GM19035 (cell line): ENCODE measurements at regions not wholly inside any gene's neighbourhood (a gene's known extent, or its start where the extent isn't known, plus 50 kb on each side); places are given as distances from the start of the nearest gene placed in this dataset.

Experiments
- ATAC-seq: cut with Tn5 transposase; IDR thresholded peaks from one replicate; pipeline ENCODE4 v1.9.1; 2021; ENCODE audit not compliant: unreplicated experiment

DNA sequence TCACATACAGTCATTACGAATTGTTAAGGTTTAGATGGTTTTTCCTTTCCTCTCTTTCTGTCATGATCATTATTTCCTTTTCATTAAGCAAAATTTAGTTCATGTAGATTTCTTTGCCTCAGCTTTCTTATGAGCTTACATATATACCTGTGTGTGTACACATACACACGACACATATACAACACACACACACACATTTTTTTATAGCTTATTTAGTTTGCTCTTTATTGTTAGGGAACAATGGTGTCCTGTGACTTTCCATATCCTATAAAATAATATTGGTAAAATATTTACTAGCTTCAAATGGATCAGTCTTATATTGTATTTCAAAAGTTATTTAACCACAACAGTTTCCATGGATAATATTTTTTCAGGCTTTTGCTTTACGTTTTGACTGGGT lies 840.7 kb downstream of the PCDH18 start:
- ATAC-seq: no peak

DNA sequence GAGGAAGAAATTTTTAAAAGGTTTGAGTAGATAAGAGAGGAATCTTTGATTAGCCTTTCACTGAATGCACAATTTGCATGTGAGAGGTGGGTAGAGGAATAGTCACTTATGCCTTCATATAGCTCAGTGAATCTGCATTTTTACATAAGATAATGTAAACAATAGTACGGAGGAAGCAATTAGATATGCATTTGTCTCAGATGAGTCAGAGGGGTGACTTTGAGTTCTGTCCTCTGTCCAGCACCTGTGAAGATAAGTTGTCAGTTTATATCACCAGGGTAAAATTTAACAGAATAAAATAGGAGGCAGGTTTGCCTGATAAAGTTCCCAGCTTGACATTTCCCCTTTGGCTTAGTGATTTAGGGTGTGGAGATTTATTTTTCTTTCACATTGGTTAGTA lies 841.9 kb downstream of the PCDH18 start:
- ATAC-seq: no peak

DNA sequence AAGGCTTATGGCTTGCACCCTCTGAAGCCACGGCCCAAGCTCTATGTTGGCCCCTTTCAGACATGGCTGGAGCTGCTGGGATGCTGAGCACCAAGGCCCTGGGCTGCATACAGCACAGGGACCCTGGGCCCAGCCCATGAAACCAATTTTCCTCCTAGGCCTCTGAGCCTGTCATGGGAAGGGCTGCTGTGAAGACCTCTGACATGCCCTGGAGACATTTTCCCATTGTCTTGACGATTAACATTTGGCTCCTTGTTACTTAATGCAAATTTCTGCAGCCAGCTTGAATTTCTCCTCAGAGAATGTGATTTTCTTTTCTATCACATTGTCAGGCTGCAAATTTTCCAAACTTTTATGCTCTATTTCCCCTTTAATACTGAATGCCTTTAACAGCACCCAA lies 844.7 kb downstream of the PCDH18 start:
- no peak for ATAC-seq

DNA sequence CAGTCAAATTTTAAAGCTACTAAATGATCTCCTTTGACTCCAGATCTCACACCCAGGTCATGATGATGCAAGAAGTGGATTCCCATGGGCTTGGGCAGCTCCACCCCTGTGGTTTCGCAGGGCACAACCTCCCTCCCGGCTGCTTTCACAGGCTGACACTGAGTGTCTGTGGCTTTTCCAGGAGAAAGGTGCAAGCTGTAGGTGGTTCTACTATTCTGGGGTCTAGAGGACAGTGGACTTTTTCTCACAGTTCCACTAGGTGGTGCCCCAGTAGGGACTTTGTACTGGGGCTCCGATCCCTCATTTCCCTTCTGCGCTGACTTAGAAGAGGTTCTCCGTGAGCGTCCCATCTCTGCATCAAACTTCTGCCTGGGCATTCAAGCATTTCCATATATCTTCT lies 845.2 kb downstream of the PCDH18 start:
- ATAC-seq: no peak

DNA sequence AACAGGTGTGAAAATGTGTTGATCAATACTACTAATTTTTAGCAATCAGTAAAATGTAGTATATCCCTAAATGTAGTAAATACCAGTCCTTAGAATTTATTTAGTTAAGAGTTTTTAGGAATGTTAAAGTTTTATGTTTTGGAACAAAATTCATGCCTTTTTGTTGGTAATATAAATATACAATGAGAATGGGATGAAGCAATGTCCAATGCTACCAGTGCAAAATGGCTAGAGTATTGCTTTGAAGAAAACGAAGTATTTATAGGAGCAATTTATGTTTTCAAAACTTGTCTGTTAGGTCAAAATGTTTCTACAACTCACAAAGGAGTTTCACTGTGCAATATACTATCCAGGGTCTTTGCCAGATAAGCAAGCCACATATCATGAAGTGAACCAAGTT lies 851.5 kb downstream of the PCDH18 start:
- no peak for ATAC-seq

DNA sequence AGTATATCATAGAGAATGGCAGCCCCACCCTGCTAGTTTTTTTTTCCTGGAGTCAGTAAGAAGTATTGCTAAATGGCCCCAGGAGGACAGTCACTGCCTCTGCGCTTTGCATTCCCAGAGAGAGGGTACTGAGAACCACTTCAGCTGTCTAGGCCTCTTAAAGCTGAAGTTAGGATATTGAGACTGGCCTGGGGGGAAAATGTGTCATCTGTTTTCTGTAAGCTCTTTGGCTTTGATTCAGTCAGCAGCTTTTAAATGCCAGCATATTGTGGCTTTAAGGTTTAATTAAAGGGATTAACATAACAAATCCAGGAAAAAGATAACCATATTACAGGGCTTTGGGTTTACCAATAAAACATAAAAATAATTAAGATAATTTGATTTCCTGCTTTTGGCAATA lies 852.0 kb downstream of the PCDH18 start:
- ATAC-seq: no peak

DNA sequence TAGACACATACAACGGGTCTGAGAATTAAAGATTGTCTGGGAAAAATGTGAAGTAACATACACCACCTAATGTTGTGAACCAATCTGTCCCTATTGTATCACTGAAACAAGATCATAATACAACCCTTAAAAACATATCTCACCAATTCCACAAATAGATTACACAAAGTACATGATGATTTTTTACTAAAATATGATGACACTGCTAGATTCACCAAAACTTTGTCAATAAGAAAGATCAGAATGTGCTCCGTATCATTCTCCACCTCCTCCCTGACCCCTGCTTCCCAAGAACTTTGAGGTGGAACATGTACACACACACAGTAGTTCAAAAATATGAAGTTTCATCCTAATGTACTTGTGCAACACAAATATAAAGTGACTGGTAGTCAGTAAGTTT lies 862.0 kb downstream of the PCDH18 start:
- no peak for ATAC-seq

DNA sequence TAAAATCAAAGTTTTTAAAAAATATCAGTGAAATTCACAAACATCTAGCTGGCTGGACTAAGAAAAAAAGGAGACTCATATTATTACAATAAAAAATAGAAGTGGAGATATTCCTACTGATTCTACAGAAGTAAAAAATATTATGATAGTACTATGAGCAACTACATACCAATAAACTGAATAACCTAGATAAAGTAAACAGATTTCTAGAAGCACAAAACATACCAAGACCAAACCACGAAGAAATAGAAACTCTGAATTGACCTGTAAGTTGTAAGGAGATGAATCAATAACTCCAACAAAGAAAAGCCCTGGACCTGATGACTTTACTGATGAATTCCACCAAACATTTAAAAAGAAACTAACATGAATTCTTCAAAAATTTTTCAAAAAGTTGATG lies 867.3 kb downstream of the PCDH18 start:
- ATAC-seq: no peak

DNA sequence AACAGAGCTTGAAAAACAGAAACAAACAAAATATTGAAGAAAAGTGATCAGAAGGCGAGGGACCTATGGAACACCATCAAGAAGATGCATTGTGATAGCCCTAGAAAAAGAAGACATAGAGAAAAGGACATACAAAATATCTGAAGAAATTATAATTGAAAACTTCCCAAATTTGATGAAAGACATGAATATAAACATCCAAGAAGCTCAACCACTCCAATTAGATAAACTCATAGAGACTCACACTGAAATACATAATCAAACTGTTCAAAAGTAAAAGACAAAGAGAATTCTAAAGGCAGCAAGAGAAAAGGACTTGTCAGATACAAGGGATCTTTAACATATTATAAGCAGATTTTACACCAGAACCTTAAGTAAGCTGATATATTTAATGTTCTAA lies 869.8 kb downstream of the PCDH18 start:
- no peak for ATAC-seq

DNA sequence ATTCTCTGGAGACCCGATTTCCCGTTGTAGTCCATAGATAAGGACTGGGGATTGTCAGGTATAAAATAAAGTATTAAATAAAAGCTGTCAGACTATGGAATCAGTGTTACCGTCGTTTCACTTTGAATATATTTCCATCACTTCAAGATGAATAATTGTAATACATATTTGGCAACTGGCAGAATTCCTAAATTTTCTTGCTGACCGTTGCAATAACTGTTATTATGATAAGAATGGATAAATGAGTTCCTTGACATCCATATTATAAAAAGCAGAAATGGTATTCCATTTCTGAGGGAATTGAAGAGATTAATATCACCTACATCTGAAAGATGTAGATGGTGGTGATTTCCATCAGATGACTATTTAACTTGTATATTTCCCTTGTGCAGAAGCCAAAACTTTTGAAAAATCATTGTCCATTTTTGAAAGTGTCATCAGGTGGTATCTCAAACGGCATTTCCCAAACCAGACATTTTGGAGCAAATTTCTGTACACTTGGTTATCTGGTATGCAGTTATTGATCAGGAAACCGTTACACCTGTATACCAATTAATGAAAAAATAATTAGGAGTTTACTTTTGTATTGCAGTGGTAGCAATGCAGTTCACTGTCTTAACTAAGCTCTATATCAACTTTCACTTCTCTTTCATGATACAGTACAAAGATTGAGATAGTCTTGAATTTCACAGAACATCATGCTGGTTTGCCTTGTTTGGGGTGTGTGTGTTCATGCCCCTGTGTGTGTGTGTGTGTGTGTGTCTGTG lies 878.5 kb downstream of the PCDH18 start:
- no peak for ATAC-seq

DNA sequence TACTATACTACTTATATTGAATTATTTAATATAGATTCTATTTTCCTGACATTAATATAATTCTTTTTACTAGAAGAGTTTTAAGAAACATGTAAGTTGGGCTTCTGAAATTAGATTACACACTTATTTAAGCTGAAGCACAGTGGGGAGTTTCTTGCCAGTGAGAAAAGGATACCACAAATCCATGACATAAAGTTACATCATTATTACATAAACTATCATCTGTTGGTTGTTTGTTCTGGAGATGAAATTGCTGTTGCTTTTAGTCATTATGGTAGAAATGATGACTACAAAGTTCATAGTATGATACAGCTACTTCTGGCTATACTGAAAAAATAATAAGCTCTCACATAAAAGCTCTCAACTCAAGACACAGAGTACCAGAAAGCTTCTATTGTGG lies 880.4 kb downstream of the PCDH18 start:
- ATAC-seq: no peak

DNA sequence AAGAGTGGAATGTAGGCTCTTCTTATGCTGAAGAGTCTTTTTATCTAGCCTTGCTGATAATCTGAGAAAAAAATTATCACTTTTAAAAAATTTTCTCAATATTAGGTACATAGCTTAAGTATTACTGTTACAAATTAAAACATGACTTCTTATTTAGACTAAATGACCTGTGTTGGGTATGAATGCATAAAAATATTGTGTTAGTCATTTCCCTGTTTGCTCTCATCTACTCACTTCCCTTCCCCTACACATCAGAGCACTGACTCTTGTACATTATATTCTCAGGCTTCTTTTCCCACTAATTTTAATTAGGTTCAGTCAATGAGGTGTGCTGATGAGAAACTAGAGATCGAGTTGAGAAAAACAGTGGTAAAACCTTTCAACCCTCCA lies 881.0 kb downstream of the PCDH18 start:
- peak; percentile 34 for ATAC-seq

DNA sequence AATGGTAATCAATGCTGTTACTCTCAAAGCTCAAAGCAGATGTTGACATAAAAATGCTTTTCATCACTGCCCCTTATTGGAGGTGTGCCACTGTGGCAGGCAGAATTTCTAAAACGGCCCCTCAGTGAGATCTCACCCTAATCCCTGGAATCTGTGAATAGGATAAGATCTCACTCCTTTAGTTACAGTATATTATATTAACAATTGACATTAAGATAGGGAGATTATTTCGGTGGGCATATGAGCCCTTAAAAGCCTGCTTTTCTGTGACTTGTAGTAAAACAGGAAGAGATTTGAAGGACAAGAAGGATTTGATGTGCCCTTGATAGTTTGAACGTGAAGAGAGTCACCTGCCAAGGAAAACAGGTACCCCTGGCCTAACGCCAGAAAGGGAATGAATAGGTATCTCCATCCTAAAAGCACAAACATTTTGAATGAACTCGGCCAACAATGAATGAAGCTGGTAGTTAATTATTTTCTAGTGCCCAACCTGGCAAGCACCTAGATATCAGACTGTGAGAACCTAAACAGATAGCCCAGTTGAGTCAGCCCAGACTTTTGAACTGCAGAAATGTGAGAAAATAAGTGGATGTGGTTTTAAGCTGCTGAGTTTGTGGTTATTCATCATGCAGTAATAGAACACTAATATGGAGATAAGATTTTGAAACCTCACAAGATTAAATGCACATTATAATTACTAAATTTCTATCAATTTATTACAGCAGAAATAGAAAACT lies 881.6 kb downstream of the PCDH18 start:
- ATAC-seq: peak; percentile 48

DNA sequence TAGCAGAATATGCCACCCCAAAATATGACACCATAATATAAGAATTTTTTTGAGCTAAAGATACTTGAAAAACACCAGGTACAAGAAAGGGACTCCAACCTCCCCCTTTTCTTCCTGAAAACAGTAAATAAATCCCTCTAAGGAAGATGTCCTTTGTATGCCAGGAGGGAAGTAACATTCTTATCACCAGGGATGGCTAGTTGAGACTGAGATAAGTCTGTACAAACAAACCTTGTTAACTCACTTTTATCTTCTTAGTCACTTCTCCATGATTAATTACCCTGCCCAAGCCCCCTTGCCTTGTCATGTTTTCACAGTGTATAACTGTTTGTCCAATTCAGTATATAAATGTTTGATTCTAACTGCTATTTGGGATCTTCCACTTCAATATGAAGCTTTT lies 888.0 kb downstream of the PCDH18 start:
- no peak for ATAC-seq

DNA sequence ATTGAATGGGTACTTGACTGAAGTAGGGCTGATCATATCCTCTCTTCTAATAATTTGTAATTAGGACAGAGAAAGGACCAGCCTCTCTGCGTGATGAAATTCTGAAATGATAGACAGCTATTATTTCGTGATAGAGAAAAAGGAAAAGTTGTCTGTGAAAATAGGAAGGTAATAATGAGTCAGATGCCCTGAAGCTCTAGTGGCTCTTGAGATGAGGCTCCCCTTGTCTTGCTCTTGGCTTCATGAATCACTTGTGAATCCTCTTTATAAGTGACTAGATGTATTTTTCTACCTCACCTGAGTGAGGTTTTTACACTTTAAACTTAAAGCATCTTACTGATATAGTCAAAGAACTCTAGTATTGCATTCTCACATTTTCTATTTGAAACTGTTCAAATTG lies 888.9 kb downstream of the PCDH18 start:
- no peak for ATAC-seq

DNA sequence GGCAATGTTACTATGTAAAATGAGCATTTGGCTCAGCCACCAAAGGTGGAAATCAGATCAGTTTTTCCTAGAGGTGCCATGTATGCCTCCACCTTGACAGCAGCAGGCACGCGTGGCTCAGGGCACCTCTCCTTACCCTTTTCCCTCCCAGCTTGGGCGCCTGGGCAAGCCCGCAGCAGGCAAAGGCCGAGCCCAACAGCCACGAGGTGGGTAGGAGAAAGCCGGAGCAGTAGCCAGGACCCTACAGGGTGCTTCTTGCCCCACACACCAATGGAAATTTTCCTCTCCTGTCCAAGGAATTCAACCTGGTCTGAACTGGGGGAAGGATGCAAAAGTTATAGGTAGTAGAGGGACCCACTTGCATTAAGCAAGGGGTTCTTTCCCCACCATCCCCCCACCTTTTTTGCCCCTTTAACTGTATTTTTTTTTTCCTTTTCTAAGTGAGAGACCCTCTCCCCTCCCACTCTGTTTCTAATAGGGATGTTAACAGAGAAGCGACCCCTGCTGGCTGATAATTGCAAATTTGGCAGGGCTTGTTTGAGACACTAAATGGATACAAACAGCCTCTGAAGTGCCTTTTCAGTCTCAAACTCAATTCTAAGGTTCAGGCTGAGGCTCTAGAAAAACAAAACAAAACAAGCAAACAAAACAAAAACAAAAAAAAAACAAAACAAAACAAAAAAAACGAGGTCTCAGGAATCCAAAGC lies 895.1 kb downstream of the PCDH18 start:
- no peak for ATAC-seq

DNA sequence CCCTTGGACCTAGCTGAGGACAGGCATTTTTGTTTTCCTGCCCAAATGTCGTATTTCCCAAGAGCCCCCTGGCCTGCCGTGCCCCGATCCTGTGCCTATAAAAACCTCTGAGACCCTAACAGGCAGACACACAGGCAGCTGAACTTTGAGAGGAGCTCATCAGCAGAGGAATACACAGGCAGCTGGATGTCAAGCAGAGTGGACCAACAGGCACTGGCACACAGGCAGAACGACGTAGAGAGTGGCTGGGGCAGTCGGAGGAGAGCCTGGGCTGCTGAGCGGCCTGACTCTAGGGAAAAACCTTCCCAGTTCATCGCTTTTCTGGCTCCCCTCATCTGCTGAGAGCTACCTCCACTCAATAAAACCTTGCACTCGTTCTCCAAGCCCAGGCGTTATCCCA lies 896.1 kb downstream of the PCDH18 start:
- no peak for ATAC-seq

DNA sequence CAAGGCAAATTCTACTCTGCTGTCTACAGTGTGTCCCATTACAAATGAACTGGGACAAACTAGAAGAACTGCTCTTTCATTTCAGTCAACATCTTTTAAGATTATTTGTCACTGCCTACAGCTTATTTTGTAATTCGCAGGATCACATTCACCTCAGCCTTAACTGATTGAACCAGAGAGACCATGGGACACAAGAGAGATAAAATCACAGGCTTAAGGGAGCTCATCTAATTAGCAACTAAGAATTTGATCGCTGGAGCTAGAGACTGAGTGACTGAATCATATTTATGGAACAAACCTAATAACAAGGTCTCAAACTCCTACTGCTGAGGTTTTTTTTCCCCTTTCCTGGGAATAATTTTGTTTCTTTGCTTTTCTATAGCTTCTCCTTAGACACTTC lies 898.2 kb downstream of the PCDH18 start:
- ATAC-seq: no peak

DNA sequence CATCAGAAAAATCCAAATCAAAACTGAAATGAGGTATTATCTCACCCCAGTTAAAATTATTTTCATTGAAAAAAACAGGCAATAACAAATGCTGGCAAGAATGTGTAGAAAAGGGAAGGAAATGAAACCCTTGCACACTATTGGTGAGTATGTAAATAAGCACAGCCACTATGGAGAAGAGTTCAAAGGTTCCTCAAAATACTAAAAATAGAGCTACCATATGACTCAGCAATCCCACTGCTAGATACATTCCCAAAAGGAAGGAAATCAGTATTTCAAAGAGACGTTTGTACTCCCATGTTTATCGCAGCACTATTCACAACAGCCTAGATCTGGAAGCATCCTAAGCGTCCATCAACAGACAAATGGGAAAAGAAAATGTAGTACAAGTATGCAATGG lies 932.4 kb downstream of the PCDH18 start:
- no peak for ATAC-seq

DNA sequence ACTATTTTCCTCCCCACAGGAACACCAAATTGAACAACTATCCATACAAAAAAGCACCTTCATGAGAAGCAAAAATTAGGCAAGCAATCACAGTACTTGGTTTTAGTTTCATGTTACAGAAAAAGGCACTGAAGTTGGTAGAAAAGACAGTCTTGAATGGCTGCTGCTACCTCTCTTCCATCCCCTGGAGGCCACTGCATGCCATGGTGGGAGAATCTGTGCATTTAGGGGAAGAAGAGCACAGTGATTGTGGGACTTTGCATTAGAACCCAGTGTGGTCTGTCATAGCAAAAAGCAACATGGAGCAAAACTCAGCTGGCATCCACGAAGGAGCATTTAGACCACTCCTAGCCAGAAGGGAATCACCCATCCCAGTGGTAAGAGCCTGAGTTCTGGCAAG lies 941.9 kb downstream of the PCDH18 start:
- ATAC-seq: no peak

DNA sequence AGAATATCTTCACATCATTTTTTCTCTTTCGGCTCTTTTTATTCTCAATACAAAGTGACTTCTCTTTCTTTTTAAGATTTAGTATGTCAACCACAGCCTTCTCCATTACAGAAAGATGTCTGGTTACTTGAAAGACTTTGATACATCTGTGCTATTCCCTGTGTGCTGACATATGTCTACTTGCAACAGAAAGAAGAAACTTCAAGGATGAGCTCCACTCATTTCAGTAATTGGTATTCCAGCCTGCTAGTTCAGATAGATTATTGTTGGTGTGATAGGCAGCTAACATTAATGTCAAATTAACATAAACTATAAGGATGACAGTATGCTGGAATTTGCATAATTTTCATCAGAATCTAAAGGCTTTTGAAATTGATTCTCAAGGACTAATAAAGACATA lies 948.7 kb downstream of the PCDH18 start:
- ATAC-seq: no peak

DNA sequence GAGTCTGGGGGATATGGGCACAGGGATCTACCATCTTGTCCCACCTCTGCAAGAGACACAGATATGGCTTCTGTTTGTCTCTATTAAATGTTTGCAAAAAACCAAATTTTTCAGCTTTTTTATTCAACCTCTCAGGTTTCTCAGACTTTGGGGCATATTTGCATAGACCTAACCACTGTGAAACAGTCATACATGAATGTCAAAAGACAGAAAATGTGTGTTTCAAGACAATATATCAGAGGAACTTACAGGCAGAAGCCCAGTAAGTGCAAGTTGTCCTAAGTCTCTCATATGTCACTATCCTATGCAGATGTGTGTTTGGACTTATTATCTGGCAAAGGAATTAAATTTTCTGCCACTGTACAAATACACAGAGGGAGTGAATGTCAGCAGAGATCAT lies 951.2 kb downstream of the PCDH18 start:
- ATAC-seq: no peak
